Glutamatergic neuron (in vitro differentiated cells): ENCODE measurements at regions not wholly inside any gene's neighbourhood (a gene's known extent, or its start where the extent isn't known, plus 50 kb on each side); places are given as distances from the start of the nearest gene placed in this dataset.

Experiments
- DNase-seq: peaks from one replicate; pipeline ENCODE4 v3.0.0; 2022
- H3K27ac Mint-ChIP-seq: one replicate; pipeline ENCODE4 v1.8.0; 2020; ENCODE audit warnings: mild to moderate bottlenecking, mixed read lengths, inconsistent platforms; ENCODE audit not compliant: unreplicated experiment
- H3K27me3 Mint-ChIP-seq: one replicate; pipeline ENCODE4 v1.8.0; 2020; ENCODE audit warnings: mild to moderate bottlenecking, moderate library complexity, mixed read lengths, inconsistent platforms; ENCODE audit not compliant: unreplicated experiment
- H3K36me3 Mint-ChIP-seq: one replicate; pipeline ENCODE4 v1.8.0; 2020; ENCODE audit warnings: mild to moderate bottlenecking, mixed read lengths, inconsistent platforms; ENCODE audit not compliant: unreplicated experiment
- H3K4me1 Mint-ChIP-seq: one replicate; pipeline ENCODE4 v1.8.0; 2020; ENCODE audit warnings: mild to moderate bottlenecking, low read depth, mixed read lengths, inconsistent platforms; ENCODE audit not compliant: unreplicated experiment
- H3K4me3 Mint-ChIP-seq: one replicate; pipeline ENCODE4 v1.8.0; 2020; ENCODE audit warnings: mild to moderate bottlenecking, mixed read lengths, inconsistent platforms; ENCODE audit not compliant: unreplicated experiment
- H3K9me3 Mint-ChIP-seq: one replicate; pipeline ENCODE4 v1.8.0; 2020; ENCODE audit warnings: mild to moderate bottlenecking, moderate library complexity, mixed read lengths, inconsistent platforms; ENCODE audit not compliant: unreplicated experiment
- TF ChIP-seq, protein P1 (sequence below): fragments of 200-600 bp; sonication (generic); IDR thresholded peaks from one replicate; pipeline ENCODE4 v1.5.0; 2021; ENCODE audit not compliant: partially characterized antibody, unreplicated experiment

DNA sequence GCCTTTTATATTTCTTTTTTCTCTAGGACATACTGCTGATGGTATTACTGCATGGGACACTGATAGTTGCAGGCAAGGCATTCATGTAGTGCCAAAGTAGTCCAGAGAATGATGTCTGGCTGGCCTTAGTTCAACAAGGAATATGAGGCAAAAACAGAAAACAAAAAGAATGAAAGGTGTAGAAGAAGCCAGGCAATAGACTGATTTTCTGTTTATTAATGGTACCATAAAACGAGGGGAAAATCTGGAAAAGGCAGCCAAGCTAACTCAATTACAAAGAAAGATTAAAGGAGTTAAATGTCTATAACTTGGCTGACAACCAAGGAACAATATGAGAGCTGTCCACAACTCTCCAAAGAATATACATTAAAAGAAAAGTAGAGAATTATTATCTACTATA, 284.9 kb downstream of the ZEB2 start:
- H3K27me3 Mint-ChIP-seq = peaks cover 4% of the 10 kb centered on the region
- H3K4me1 Mint-ChIP-seq = peaks cover 47% of the 10 kb centered on the region
- H3K4me3 Mint-ChIP-seq = no peak overlapping the region
- no peak for DNase-seq
- no peak overlapping the region for H3K27ac Mint-ChIP-seq
- TF ChIP-seq, protein P1, sequence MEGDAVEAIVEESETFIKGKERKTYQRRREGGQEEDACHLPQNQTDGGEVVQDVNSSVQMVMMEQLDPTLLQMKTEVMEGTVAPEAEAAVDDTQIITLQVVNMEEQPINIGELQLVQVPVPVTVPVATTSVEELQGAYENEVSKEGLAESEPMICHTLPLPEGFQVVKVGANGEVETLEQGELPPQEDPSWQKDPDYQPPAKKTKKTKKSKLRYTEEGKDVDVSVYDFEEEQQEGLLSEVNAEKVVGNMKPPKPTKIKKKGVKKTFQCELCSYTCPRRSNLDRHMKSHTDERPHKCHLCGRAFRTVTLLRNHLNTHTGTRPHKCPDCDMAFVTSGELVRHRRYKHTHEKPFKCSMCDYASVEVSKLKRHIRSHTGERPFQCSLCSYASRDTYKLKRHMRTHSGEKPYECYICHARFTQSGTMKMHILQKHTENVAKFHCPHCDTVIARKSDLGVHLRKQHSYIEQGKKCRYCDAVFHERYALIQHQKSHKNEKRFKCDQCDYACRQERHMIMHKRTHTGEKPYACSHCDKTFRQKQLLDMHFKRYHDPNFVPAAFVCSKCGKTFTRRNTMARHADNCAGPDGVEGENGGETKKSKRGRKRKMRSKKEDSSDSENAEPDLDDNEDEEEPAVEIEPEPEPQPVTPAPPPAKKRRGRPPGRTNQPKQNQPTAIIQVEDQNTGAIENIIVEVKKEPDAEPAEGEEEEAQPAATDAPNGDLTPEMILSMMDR = no peak
- peaks cover 1% of the 10 kb centered on the region for H3K9me3 Mint-ChIP-seq
- H3K36me3 Mint-ChIP-seq = no peaks in the 10 kb centered on the region

DNA sequence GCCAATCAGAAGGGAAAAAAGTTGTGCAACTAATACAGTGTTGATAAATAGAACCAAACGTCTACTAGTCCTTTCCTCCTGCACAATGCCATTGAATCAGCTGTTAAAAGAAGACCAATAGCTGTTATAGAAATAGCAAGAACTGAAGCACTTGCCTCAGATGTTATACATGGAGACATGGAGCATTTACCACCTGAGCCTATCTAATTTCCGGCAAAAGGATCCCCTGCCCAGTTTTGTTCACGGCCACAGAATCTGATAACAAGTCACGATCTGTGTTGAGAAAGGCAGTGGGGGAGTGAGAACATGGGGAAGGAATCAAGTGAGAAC, 285.4 kb downstream of the ZEB2 start:
- no peak for DNase-seq
- H3K4me3 Mint-ChIP-seq = no peak overlapping the region
- no peaks in the 10 kb centered on the region for H3K36me3 Mint-ChIP-seq
- peak overlapping the region; percentile 14 for H3K27ac Mint-ChIP-seq
- TF ChIP-seq, protein P1 = no peak
- H3K9me3 Mint-ChIP-seq = no peaks in the 10 kb centered on the region
- peaks cover 4% of the 10 kb centered on the region for H3K27me3 Mint-ChIP-seq
- peaks cover 45% of the 10 kb centered on the region for H3K4me1 Mint-ChIP-seq

DNA sequence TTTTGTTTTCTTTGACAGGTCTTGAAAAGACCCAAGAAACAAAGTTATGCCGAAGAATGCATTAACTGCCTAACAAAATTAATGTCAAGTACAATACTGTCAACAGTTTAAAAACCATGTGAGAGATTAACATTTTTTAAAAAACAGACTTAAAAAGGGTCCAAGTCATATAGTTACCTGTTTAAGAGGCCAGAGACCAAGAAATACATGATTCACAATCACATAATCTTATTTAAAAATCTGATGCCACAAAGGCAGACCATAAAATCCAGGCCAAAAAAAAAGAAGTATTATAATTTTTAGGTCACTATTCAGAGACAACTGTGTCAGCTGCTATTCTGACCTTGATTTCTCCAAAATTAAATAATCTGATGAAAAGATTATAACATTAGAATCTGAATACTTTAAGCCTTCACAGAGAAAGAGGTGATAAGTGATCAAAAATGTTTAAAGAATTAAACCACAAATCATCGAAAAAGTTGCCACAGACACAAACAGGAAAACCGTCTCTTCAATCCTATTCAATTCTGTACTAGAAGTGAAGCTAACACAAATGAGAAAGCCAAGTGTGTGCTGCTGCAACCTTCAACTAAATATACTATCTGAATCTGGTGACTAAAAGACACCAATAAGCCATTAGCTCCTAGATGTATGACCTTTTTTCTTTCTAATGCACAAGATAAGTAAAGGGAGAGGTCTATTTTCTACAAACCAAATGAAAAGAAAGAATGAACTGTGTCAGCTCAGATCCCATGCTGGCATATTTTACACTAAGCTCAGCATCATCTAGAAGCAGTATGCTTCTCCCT, 286.0 kb downstream of the ZEB2 start:
- Mint-ChIP-seq H3K27ac (no peak overlapping the region), H3K27me3 (peaks cover 4% of the 10 kb centered on the region), H3K9me3 (no peaks in the 10 kb centered on the region), H3K4me1 (peaks cover 44% of the 10 kb centered on the region), H3K36me3 (no peaks in the 10 kb centered on the region), H3K4me3 (no peak overlapping the region)
- no peak for DNase-seq
- TF ChIP-seq, protein P1 = no peak

DNA sequence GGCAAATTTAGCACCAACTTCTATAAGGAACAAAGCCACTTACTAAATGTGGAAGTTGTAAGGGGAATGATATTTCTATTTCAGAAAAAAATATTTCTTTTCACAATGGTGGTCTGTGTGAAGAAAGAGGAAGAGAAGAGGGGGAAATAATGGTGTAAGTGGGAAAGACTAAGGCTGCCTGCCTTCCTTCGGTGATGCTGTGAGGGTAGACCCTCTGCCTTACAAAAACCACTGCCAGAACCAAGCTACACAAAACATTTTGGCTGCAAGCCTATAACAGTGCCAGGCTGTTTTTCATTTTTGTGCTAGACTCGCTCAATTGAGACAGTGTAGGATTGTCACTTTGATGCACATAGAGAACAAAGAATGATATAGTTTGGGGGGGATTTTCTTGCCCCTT, 286.6 kb downstream of the ZEB2 start:
- no peak overlapping the region for H3K4me3 Mint-ChIP-seq
- no peak for DNase-seq
- peaks cover 1% of the 10 kb centered on the region for H3K27me3 Mint-ChIP-seq
- no peak overlapping the region for H3K27ac Mint-ChIP-seq
- TF ChIP-seq, protein P1 = no peak
- peaks cover 39% of the 10 kb centered on the region for H3K4me1 Mint-ChIP-seq
- no peaks in the 10 kb centered on the region for H3K9me3 Mint-ChIP-seq
- no peaks in the 10 kb centered on the region for H3K36me3 Mint-ChIP-seq

DNA sequence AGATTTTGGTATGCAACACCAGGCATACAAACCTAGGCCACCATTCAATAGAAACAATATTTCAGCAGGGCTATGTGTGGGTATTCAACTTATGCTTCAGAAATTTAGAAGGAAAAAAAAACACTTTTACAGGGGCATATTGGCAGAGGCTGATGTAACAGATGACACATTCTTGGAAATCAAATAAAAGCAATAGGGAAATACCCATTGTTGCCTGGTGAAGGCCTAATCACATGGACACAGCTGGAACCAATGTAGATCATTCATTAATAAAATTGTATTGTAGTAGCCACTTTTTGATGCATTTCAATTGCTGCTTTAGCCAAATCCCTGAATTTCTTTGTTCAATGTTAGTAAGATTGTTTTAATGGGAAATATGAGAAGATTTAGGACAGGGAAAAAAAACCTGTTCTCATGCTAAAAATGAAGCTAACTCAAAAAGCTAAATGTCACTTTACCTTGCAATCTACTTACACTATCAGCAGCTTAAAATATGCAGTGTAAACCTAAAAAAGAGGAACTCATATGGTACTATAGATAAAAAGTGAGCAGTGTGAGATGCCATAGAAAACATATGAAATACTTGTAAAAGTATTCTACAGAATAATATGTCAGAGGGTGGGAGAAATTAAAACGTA, 289.4 kb downstream of the ZEB2 start:
- no peaks in the 10 kb centered on the region for H3K9me3 Mint-ChIP-seq
- peaks cover 32% of the 10 kb centered on the region for H3K4me1 Mint-ChIP-seq
- peaks cover 1% of the 10 kb centered on the region for H3K27me3 Mint-ChIP-seq
- H3K36me3 Mint-ChIP-seq = no peaks in the 10 kb centered on the region
- no peak for DNase-seq
- TF ChIP-seq, protein P1 = no peak
- H3K4me3 Mint-ChIP-seq = no peak overlapping the region
- H3K27ac Mint-ChIP-seq = peak overlapping the region; percentile 91
